ENCODE measurements at regions not wholly inside any gene's neighbourhood (a gene's known extent, or its start where the extent isn't known, plus 50 kb on each side); places are given as distances from the start of the nearest gene placed in this dataset.

DNA sequence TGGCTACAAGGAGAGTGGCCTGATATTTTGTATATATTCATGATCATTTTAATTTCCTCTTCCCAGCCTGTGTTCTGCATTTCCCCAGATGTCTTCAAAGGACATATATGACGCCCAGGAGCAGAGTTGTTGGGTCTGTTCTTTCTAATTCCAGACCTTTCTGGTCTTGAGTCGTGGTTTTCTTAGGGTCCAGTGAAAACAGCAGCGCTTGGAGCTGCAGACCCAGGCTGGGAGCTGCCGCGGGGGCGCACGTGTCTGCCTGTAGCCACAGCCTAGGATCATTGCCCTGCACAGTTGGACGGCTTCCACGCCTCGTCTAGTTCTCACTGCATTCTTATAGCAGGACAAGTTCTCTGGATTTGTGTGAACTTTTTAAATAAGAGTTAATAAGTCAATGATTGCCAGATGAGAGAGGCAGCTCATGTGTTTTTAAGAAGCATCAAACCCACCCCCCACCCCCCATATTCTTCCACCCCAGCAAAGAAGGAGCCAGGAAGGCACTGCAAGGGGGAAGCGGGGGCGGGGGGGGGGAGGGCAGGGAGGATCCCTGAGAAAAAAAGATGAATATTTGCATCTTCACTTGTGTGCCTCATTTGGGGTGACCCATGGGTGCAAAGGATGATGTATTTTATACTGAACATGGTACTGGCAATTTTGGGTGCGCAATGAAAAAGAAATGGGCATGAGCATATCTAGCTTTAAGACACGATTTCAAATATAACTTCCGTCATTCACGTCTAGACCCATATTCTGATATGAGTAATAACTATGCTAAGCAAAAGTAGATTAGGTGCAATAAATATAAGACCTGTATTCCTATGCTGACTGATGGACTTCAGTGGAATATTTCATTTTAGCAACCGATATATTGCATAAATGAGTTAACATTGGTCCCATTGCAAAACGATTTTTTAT lies 160.0 kb downstream of the TBXT start:
- Histone ChIP-seq H3K27ac (replicated peaks in 1 of 4) (peak overlapping the region in 2 of 4 donors; percentile 30 to 85), H3K4me1 (peaks cover 25 to 56% (median 53%) of the 10 kb centered on the region in 4 donors), H3K4me3 (peak overlapping the region; percentile 46 to 54 (median 52)), H3K27me3 (peaks cover 0 to 69% (median 9%) of the 10 kb centered on the region in 4 donors), H3K36me3 (no peaks in the 10 kb centered on the region), H3K9me3 (no peaks in the 10 kb centered on the region)
- WGBS = 14% methylated on average over 18 of the region's 18 CpGs
- TF ChIP-seq POLR2A (IDR thresholded peaks at IDR 0.05; ENCODE audit: low read depth) (no peak), POLR2AphosphoS5 (IDR thresholded peaks at IDR 0.05) (no peak), EP300 (IDR thresholded peaks at IDR 0.05) (no peak)
- DNase-seq (ENCODE audit: extremely low spot score) = peak; percentile 92
- intact Hi-C loops (cut with DNase I) = no loop called here

GRCh38 chr6:166006900-166007301 lies 160.8 kb downstream of the TBXT start:
- H3K4me1 ChIP-seq = peaks cover 25 to 56% (median 53%) of the 10 kb centered on the region in 4 donors
- H3K27me3 ChIP-seq = peaks cover 0 to 64% (median 9%) of the 10 kb centered on the region in 4 donors
- DNase-seq (ENCODE audit: extremely low spot score) = peak; percentile 84
- H3K27ac ChIP-seq (replicated peaks in 1 of 4) = peak overlapping the region in 3 of 4 donors; percentile 30 to 85 (median 80)
- intact Hi-C loops (cut with DNase I) = no loop called here
- 41% methylated on average over 6 of the region's 6 CpGs for WGBS
- H3K36me3 ChIP-seq = no peaks in the 10 kb centered on the region
- TF ChIP-seq POLR2A (IDR thresholded peaks at IDR 0.05; ENCODE audit: low read depth) (no peak), POLR2AphosphoS5 (IDR thresholded peaks at IDR 0.05) (no peak), EP300 (IDR thresholded peaks at IDR 0.05) (no peak), CTCF (IDR thresholded peaks at IDR 0.05) (no peak)
- no peaks in the 10 kb centered on the region for H3K9me3 ChIP-seq
- H3K4me3 ChIP-seq = peak overlapping the region; percentile 52 to 58 (median 53)

DNA sequence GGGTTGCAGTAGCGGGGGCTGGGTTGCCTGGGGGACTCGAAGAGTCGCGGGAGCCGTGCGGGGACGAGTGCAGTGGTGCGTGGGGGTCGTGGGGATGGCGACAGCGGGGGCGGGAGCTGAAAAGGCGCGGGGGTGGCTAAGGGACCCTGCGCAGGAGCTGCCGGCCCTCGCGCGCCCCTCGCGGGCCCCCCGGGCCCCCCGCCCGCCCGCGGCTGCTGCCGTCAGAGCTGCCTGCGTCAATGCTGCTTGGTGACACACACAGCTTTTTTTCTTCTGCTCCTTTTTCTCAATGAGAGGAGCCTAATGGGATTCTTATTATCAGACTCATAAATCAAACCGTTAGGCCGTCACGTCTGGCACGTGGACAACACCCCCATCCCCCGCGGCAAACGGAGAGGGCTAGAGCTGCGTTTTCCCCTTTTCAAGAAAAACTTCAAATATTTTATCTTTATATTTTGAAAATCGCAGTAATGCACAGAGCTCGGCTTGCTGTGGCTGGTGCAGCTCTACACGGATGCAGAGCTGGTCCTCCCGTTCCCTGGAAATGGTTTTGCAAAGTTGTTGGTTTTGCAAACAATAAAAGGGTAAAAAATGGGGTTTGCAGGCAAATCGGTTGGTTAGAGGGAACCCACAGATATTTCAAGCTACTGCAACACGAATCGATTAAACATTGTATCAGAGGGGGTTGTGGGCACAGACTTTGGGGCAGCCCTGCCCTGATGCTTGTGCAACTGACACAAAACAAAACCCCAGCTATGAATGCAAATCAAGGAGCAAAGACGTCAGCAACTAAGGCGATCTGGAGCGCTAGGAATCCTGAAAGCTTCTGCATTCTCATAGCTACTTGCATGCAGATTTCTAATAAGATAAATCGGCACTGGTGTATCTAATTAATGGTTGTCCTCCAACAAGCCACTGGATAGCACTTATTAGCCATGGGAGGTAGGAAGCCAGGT lies 161.4 kb downstream of the TBXT start:
- intact Hi-C loops (cut with DNase I) = no loop called here
- peak; percentile 87 for DNase-seq (ENCODE audit: extremely low spot score)
- Histone ChIP-seq H3K36me3 (no peaks in the 10 kb centered on the region), H3K27ac (replicated peaks in 1 of 4) (peak overlapping the region; percentile 75 to 85 (median 80)), H3K4me1 (peaks cover 25 to 56% (median 53%) of the 10 kb centered on the region in 4 donors), H3K27me3 (peaks cover 0 to 57% (median 9%) of the 10 kb centered on the region in 4 donors), H3K4me3 (peak overlapping the region; percentile 52 to 58 (median 53)), H3K9me3 (no peaks in the 10 kb centered on the region)
- TF ChIP-seq POLR2AphosphoS5 (IDR thresholded peaks at IDR 0.05) (peak; percentile 29 to 34), EP300 (IDR thresholded peaks at IDR 0.05) (no peak)
- WGBS = 1% methylated on average over 27 of the region's 47 CpGs

GRCh38 chr6:166005401-166005943 lies 162.2 kb downstream of the TBXT start:
- 4% methylated on average over 15 of the region's 21 CpGs for WGBS
- H3K27ac ChIP-seq (replicated peaks in 1 of 4) = peak overlapping the region; percentile 75 to 85 (median 80)
- H3K4me3 ChIP-seq = peak overlapping the region; percentile 52 to 58 (median 53)
- H3K36me3 ChIP-seq = no peaks in the 10 kb centered on the region
- peaks cover 0 to 50% (median 8%) of the 10 kb centered on the region in 4 donors for H3K27me3 ChIP-seq
- TF ChIP-seq POLR2AphosphoS5 (IDR thresholded peaks at IDR 0.05) = peak; percentile 28 to 75
- no peak for TF ChIP-seq CTCF (IDR thresholded peaks at IDR 0.05)
- DNase-seq (ENCODE audit: extremely low spot score) = peak; percentile 90
- peaks cover 25 to 55% (median 52%) of the 10 kb centered on the region in 4 donors for H3K4me1 ChIP-seq
- intact Hi-C loops (cut with DNase I) = no loop called here
- no peaks in the 10 kb centered on the region for H3K9me3 ChIP-seq

- H3K36me3 ChIP-seq = no peaks in the 10 kb centered on the region
- TF ChIP-seq EP300 (IDR thresholded peaks at IDR 0.05) (no peak), CTCF (IDR thresholded peaks at IDR 0.05) (no peak), POLR2A (IDR thresholded peaks at IDR 0.05; ENCODE audit: low read depth) (no peak), POLR2AphosphoS5 (IDR thresholded peaks at IDR 0.05) (no peak)
- H3K9me3 ChIP-seq = no peaks in the 10 kb centered on the region
- DNase-seq (ENCODE audit: extremely low spot score) = peak; percentile 62
- 77% methylated on average over 12 of the region's 12 CpGs for WGBS
- peak overlapping the region in 2 of 4 donors; percentile 54 to 58 for H3K4me3 ChIP-seq
- H3K27me3 ChIP-seq = peaks cover 0 to 44% (median 7%) of the 10 kb centered on the region in 4 donors
- intact Hi-C loops (cut with DNase I) = no loop called here
- H3K4me1 ChIP-seq = peaks cover 25 to 50% (median 47%) of the 10 kb centered on the region in 4 donors
- H3K27ac ChIP-seq (replicated peaks in 1 of 4) = peak overlapping the region; percentile 75 to 85 (median 80)
Measured at GRCh38 chr6:166004876-166005275, 162.8 kb downstream of the TBXT start.

All from esophagus muscularis mucosa (tissue), 4 donors.